Fibroblast of the aortic adventitia (primary cell): ENCODE measurements at regions not wholly inside any gene's neighbourhood (a gene's known extent, or its start where the extent isn't known, plus 50 kb on each side); places are given as distances from the start of the nearest gene placed in this dataset.

Source experiments
- DNase-seq: peaks from one replicate; pipeline ENCODE4 v3.0.0-alpha.2; 2010; ENCODE audit warnings: low read depth
- H3K4me3 ChIP-seq: 2 replicates; pipeline ENCODE4 v1.5.1; 2011; ENCODE audit warnings: low read depth, mild to moderate bottlenecking, control low read depth, low read length, moderate library complexity
- TF ChIP-seq, protein P1 (sequence below): IDR thresholded peaks from 2 replicates; pipeline ENCODE4 v1.5.1; 2011; ENCODE audit warnings: mild to moderate bottlenecking, low read length, control low read depth, inconsistent platforms; ENCODE audit not compliant: insufficient read depth

DNA sequence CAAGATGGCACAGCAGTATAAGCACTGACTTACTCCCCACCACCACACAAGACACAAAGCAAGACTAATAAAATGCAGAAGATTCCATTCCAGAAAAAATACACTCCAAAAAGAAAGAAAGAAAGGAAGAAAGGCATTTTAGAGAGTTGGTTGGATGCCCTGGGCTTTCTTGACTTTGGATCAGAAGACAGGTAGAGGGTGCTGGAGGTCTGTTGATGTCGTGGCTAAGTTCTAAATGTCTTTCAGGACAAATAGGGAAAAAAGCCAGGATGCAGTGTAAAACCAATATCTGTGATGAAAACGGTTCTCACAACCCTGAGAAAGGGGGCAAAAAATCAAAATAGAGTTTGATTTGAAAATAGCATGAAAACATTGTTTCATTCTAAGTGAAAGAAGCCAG lies 555.2 kb upstream of the PRKX start:
- TF ChIP-seq, protein P1, sequence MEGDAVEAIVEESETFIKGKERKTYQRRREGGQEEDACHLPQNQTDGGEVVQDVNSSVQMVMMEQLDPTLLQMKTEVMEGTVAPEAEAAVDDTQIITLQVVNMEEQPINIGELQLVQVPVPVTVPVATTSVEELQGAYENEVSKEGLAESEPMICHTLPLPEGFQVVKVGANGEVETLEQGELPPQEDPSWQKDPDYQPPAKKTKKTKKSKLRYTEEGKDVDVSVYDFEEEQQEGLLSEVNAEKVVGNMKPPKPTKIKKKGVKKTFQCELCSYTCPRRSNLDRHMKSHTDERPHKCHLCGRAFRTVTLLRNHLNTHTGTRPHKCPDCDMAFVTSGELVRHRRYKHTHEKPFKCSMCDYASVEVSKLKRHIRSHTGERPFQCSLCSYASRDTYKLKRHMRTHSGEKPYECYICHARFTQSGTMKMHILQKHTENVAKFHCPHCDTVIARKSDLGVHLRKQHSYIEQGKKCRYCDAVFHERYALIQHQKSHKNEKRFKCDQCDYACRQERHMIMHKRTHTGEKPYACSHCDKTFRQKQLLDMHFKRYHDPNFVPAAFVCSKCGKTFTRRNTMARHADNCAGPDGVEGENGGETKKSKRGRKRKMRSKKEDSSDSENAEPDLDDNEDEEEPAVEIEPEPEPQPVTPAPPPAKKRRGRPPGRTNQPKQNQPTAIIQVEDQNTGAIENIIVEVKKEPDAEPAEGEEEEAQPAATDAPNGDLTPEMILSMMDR = no peak
- DNase-seq = no peak

DNA sequence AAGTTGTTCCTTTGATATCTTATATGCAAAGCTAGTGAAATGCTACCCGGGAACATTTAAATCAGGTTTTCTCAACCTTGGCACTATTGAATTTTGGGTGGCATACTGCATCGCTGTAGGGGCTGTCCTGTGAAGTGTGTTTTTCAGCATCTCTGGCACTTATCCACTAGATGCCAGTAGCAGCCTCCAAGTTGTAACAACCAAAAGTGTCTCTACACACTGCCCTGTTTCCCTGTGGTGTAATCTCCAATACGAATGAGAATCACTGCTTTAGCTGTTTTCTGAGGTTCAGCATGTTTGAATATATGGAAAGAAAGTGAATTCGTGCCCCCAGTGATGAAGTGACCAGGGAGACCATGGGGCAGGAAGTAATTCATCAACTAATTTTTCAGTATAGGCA lies 551.6 kb upstream of the PRKX start:
- TF ChIP-seq, protein P1 = no peak
- no peak for DNase-seq
- no peak overlapping the region for H3K4me3 ChIP-seq

More for the DNA sequence above, 555.2 kb upstream of the PRKX start:
- H3K4me3 ChIP-seq = no peak overlapping the region

DNA sequence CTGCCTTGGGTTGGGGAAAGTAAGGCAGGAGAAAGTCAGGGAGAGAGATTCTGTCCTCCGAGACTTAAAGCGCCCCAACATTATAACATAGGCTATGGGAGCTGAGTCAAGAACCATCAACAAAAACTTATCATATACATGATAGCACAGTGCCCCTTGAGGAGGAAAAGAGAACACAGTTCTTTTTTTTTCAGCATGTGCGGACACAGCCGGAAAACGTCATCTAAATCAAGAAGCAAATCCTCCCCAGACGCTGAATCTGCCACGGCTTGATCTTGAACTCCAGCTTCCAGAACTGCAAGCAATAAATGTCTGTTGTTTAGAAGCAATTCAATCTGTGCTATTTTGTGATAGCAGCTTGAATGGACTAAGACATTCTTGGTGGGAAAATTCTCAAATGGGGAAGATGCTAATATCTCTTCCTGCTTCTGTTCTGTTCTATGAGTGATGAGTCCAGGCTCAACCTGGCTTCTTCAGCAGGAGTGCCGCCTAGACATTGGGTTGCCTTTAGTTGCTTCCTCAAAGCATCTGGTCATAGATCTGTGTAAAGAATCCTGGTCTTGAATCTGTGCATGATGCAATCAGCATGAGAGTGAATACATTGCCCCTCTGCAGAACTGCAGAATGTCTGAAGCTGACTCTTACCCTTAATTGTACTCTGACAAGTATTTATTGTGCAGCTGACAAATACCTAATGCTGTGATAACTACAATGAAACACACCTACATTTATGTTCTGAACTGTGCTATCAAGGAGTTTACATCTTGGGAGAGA lies 549.8 kb upstream of the PRKX start:
- no peak for DNase-seq
- TF ChIP-seq, protein P1 = no peak
- H3K4me3 ChIP-seq = no peak overlapping the region

DNA sequence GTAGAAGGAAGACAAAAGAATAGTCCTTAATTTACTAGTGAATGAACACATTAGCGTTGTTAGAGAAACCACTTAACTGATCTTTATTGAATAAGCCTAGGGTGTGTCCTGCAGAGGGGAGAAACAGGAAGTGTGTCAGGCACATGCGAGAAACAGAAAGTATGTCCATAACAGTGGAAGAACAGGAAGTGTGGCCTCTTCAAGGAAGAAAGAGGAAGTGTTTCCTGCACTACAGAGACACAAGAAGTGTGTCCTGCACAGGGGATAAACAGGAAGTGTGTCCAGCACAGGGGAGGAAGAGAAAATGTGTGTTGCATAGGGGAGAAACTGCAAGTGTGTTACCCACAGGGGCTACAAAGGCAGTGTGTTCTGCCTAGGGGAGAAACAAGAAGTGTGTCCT lies 539.6 kb upstream of the PRKX start:
- no peak for DNase-seq
- TF ChIP-seq, protein P1 = no peak

GRCh38 chrX:4249401-4249800 lies 536.0 kb upstream of the PRKX start:
- TF ChIP-seq, protein P1 = no peak
- DNase-seq = no peak
- H3K4me3 ChIP-seq = no peak overlapping the region

More for the DNA sequence above, 539.6 kb upstream of the PRKX start:
- no peak overlapping the region for H3K4me3 ChIP-seq

- TF ChIP-seq, protein P1 = no peak
- H3K4me3 ChIP-seq = no peak overlapping the region
- DNase-seq = no peak
Measured at GRCh38 chrX:4243759-4244158, 530.3 kb upstream of the PRKX start.
